Body of pancreas (tissue), 4 donors: ENCODE measurements at regions not wholly inside any gene's neighbourhood (a gene's known extent, or its start where the extent isn't known, plus 50 kb on each side); places are given as distances from the start of the nearest gene placed in this dataset.

Source experiments
- ATAC-seq: fragments of 150-250 bp; one replicate; pipeline ENCODE4 v1.9.1; 2016
- DNase-seq, 4 donors: peaks; one replicate each; pipeline ENCODE4 v3.0.0-alpha.2; 2019
- H3K27ac ChIP-seq, 4 donors: fragments of 200-600 bp; sonication (generic); 1 replicate in 3 of 4; 2 replicates in 1 of 4; pipeline versions ENCODE4 v1.5.1 to v1.6.1; 2016 to 2019; ENCODE audit warnings: mild to moderate bottlenecking in 1 of 4, mixed read lengths in 1 of 4, moderate library complexity in 1 of 4
- H3K27me3 ChIP-seq, 2 donors: fragments of 200-600 bp; sonication (generic); one replicate each; pipeline ENCODE4 v1.6.0; 2016; ENCODE audit warnings: mild to moderate bottlenecking in 1 of 2
- H3K36me3 ChIP-seq, 2 donors: fragments of 200-600 bp; sonication (generic); replicated peaks in 1 of 2; 2 replicates each; pipeline ENCODE4 v1.5.1; 2016; ENCODE audit warnings: low read depth in 2 of 2; ENCODE audit not compliant: insufficient read depth in 1 of 2
- H3K4me1 ChIP-seq: fragments of 200-600 bp; sonication (generic); one replicate; pipeline ENCODE4 v1.6.0; 2016
- H3K4me3 ChIP-seq, 2 donors: fragments of 200-600 bp; sonication (generic); 1 replicate in 1 of 2; 2 replicates in 1 of 2; pipeline ENCODE4 v1.5.1; 2016 to 2019
- H3K9me3 ChIP-seq, 3 donors: fragments of 200-600 bp; sonication (generic); 1 replicate in 2 of 3; 2 replicates in 1 of 3; pipeline ENCODE4 v1.5.1; 2016
- CTCF ChIP-seq, 7 experiments: fragments of 450-650 bp in 4 of 7; fragments of 200-600 bp in 3 of 7; sonication (generic) in 3 of 7; IDR thresholded peaks; one replicate each; pipeline ENCODE4 v1.5.1; 2016 to 2019; ENCODE audit warnings: antibody characterized with exemption in 7 of 7
- POLR2A ChIP-seq, 3 donors: fragments of 450-650 bp; IDR thresholded peaks; one replicate each; pipeline ENCODE4 v1.6.1; 2016; ENCODE audit warnings: antibody characterized with exemption in 3 of 3, mild to moderate bottlenecking in 2 of 3
- WGBS, 2 donors: methylation state at CpG; one replicate each; pipeline ENCODE4 v1.1.5; 2017; 5-methylcytosine and 5-hydroxymethylcytosine counted together
- intact Hi-C: fragments of 100-400 bp; cut with DNase I; formaldehyde crosslinking; loops from one replicate; pipeline ENCODE4 v1.15.1; 2023

- 29 to 37% methylated on average over 4 of the region's 4 CpGs for WGBS, 2 donors
- no peak overlapping the region for H3K4me3 ChIP-seq
- H3K27me3 ChIP-seq = no peaks in the 10 kb centered on the region
- TF ChIP-seq CTCF (IDR thresholded peaks at IDR 0.05) (no peak), POLR2A (IDR thresholded peaks at IDR 0.05) (no peak)
- no peak for ATAC-seq
- no peak overlapping the region for H3K27ac ChIP-seq
- H3K36me3 ChIP-seq = no peaks in the 10 kb centered on the region
- H3K4me1 ChIP-seq = no peaks in the 10 kb centered on the region
- DNase-seq = no peak
- H3K9me3 ChIP-seq = no peaks in the 10 kb centered on the region
- intact Hi-C loops = no loop called here
Observed at GRCh38 chr20:59392736-59393135, 92.3 kb downstream of the EDN3 start.

GRCh38 chr20:59393142-59393541, 92.7 kb downstream of the EDN3 start:
- Histone ChIP-seq H3K9me3 (no peaks in the 10 kb centered on the region), H3K4me3 (no peak overlapping the region), H3K27me3 (no peaks in the 10 kb centered on the region), H3K27ac (no peak overlapping the region), H3K4me1 (no peaks in the 10 kb centered on the region), H3K36me3 (no peaks in the 10 kb centered on the region)
- DNase-seq (no peak), ATAC-seq (no peak)
- no peak for TF ChIP-seq CTCF (IDR thresholded peaks at IDR 0.05)
- no peak for TF ChIP-seq POLR2A (IDR thresholded peaks at IDR 0.05)
- intact Hi-C loops = no loop called here
- 63 to 74% methylated on average over 3 of the region's 3 CpGs for whole genome bisulfite sequencing, 2 donors

DNA sequence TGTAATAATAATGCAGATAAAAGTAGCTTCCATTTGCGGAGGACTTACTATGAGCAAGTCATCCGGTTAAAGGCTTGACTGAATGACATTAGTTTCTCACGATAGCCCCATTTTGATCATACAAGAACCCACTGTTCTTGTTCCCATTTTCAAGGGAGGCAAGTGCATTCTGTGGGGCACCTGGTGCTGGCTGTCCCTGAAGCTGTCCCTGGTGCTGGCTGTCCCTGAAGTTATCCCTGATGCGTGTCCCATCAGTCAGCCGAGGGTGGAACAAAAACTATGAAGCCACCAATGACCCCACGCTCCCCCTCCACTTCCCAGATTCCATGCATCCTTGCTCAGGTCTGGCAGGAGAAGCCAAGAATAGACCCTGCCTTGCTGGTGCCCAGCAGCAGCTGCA, 95.3 kb downstream of the EDN3 start:
- intact Hi-C loops = no loop called here
- TF ChIP-seq POLR2A (IDR thresholded peaks at IDR 0.05) = no peak
- Histone ChIP-seq H3K27me3 (no peaks in the 10 kb centered on the region), H3K36me3 (no peaks in the 10 kb centered on the region), H3K4me1 (no peaks in the 10 kb centered on the region), H3K4me3 (no peak overlapping the region), H3K9me3 (no peaks in the 10 kb centered on the region), H3K27ac (no peak overlapping the region)
- ATAC-seq = no peak
- DNase-seq = no peak
- WGBS, 2 donors = 72 to 73% methylated on average over 6 of the region's 6 CpGs

GRCh38 chr20:59398537-59399205, 98.3 kb downstream of the EDN3 start:
- TF ChIP-seq POLR2A (IDR thresholded peaks at IDR 0.05) = no peak
- TF ChIP-seq CTCF (IDR thresholded peaks at IDR 0.05) = no peak
- Histone ChIP-seq H3K27me3 (peaks cover 0 to 4% of the 10 kb centered on the region in 2 donors), H3K9me3 (no peaks in the 10 kb centered on the region), H3K27ac (no peak overlapping the region), H3K4me1 (peaks cover 13% of the 10 kb centered on the region), H3K4me3 (no peak overlapping the region), H3K36me3 (no peaks in the 10 kb centered on the region)
- intact Hi-C loops = no loop called here
- WGBS, 2 donors = 42 to 43% methylated on average over 12 of the region's 12 CpGs
- DNase-seq = no peak
- ATAC-seq = no peak

DNA sequence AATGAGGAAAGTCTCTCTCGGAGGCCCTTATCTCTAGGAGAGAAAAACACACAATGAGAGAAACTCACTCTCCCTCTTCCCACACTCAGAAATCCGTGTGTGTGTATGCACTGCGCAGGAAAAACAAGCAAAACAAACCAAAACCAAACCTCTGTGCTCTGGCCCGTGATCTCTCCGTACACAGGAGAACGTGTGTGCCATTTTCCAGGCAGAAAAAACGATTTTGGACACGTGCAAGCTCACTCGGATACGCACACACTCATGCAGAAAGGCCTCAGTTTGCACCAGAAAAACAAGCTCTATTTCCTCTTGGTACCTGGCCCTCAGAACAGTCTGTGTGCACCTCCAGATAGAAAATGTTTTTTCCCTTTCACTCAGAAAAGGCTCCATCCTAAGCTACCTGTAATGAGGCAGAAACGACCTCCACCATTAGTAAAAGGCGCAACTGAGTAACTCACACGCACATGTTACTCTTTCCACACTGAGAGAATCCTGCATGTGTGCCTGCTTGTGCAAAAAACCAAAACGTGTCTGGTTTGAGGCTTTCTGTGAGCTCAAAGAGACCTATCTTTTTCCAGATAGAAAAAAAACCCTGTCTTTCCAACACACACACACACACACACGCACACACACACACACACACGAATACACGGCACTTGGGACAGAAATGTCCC, 99.2 kb downstream of the EDN3 start:
- ATAC-seq = no peak
- Histone ChIP-seq H3K4me1 (peaks cover 18% of the 10 kb centered on the region), H3K27ac (no peak overlapping the region), H3K27me3 (peaks cover 0 to 4% of the 10 kb centered on the region in 2 donors), H3K36me3 (no peaks in the 10 kb centered on the region), H3K9me3 (no peaks in the 10 kb centered on the region), H3K4me3 (no peak overlapping the region)
- 37 to 40% methylated on average over 17 of the region's 17 CpGs for WGBS, 2 donors
- intact Hi-C loops = loop anchor here (10.0 kb wide), 1 partner anchor 535 kb away; no protein-coding TSS in a partner anchor
- TF ChIP-seq POLR2A (IDR thresholded peaks at IDR 0.05) (no peak), CTCF (IDR thresholded peaks at IDR 0.05) (no peak)
- DNase-seq = no peak
